ENCODE measurements at regions not wholly inside any gene's neighbourhood (a gene's known extent, or its start where the extent isn't known, plus 50 kb on each side); places are given as distances from the start of the nearest gene placed in this dataset.
"Not testable (repeated sequence)": the region's sequence is repeated elsewhere in the genome, so short reads cannot be mapped to it uniquely, and the experiment has no call there.

GRCh38 chr1:189216886-189217285, 1260.8 kb downstream of the BRINP3 start:
- Mint-ChIP-seq H3K9me3 (no peaks in the 10 kb centered on the region), H3K4me3 (no peak overlapping the region), H3K4me1 (no peaks in the 10 kb centered on the region), H3K27me3 (ENCODE audit: low read depth, poor library complexity) (no peaks in the 10 kb centered on the region), H3K36me3 (ENCODE audit: low read depth) (no peaks in the 10 kb centered on the region), H3K27ac (no peak overlapping the region)
- DNase-seq, result no peak
- no peak for TF ChIP-seq CTCF (IDR thresholded peaks at IDR 0.05)

- Mint-ChIP-seq H3K4me3 (no peak overlapping the region), H3K36me3 (ENCODE audit: low read depth) (no peaks in the 10 kb centered on the region), H3K9me3 (no peaks in the 10 kb centered on the region), H3K27me3 (ENCODE audit: low read depth, poor library complexity) (no peaks in the 10 kb centered on the region), H3K4me1 (no peaks in the 10 kb centered on the region), H3K27ac (no peak overlapping the region)
- no peak for DNase-seq
- TF ChIP-seq CTCF (IDR thresholded peaks at IDR 0.05), result no peak
Observed at GRCh38 chr1:189217646-189218045, 1260.0 kb downstream of the BRINP3 start.

- Mint-ChIP-seq H3K9me3 (peaks cover 6% of the 10 kb centered on the region), H3K27me3 (ENCODE audit: low read depth, poor library complexity) (no peaks in the 10 kb centered on the region), H3K4me3 (no peak overlapping the region), H3K36me3 (ENCODE audit: low read depth) (no peaks in the 10 kb centered on the region), H3K4me1 (no peaks in the 10 kb centered on the region), H3K27ac (no peak overlapping the region)
- peak; percentile 16 for TF ChIP-seq CTCF (IDR thresholded peaks at IDR 0.05)
- DNase-seq, result no peak
Observed at GRCh38 chr1:189220750-189221149, 1256.9 kb downstream of the BRINP3 start.

- H3K36me3 Mint-ChIP-seq (ENCODE audit: low read depth); H3K27me3 Mint-ChIP-seq (ENCODE audit: low read depth, poor library complexity); H3K27ac Mint-ChIP-seq; DNase-seq; H3K4me1 Mint-ChIP-seq; H3K4me3 Mint-ChIP-seq: not testable (repeated sequence)
- peaks cover 13% of the 10 kb centered on the region for H3K9me3 Mint-ChIP-seq
Observed at GRCh38 chr1:189225794-189226145, 1251.9 kb downstream of the BRINP3 start.

GRCh38 chr1:189226779-189227178, 1250.9 kb downstream of the BRINP3 start:
- no peaks in the 10 kb centered on the region for H3K36me3 Mint-ChIP-seq (ENCODE audit: low read depth)
- H3K4me1 Mint-ChIP-seq, result no peaks in the 10 kb centered on the region
- no peaks in the 10 kb centered on the region for H3K27me3 Mint-ChIP-seq (ENCODE audit: low read depth, poor library complexity)
- no peak for DNase-seq
- H3K9me3 Mint-ChIP-seq, result peaks cover 13% of the 10 kb centered on the region
- H3K4me3 Mint-ChIP-seq, result no peak overlapping the region
- TF ChIP-seq CTCF (IDR thresholded peaks at IDR 0.05), result no peak
- H3K27ac Mint-ChIP-seq, result no peak overlapping the region

- Mint-ChIP-seq H3K9me3 (no peaks in the 10 kb centered on the region), H3K36me3 (ENCODE audit: low read depth) (no peaks in the 10 kb centered on the region), H3K4me1 (no peaks in the 10 kb centered on the region), H3K27me3 (ENCODE audit: low read depth, poor library complexity) (no peaks in the 10 kb centered on the region), H3K4me3 (no peak overlapping the region), H3K27ac (no peak overlapping the region)
- DNase-seq, result no peak
- no peak for TF ChIP-seq CTCF (IDR thresholded peaks at IDR 0.05)
Observed at GRCh38 chr1:189237008-189237407, 1240.7 kb downstream of the BRINP3 start.

Measured in nephron progenitor cell (in vitro differentiated cells).